ENCODE measurements at regions not wholly inside any gene's neighbourhood (a gene's known extent, or its start where the extent isn't known, plus 50 kb on each side); places are given as distances from the start of the nearest gene placed in this dataset.
"Not testable (repeated sequence)": the region's sequence is repeated elsewhere in the genome, so short reads cannot be mapped to it uniquely, and the experiment has no call there.

DNA sequence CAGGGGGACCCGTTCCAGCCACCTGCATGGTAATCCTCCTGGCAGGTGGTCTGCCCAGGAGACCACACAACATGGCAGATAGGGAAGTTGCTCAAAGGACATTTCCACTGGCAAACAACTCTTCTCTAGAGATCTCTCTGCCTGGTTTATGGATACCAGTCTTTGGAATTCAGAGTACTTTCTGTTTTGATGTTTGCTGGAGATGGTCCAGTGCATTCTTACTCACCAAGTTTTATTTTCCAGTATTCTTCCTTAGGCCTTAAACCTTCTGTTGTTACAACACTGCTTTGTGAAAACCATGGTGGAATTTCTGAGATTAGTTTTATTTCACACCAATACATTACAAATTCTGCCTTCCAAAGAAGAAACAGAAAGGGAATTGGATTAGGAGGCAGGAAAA, 428.3 kb downstream of the FUT8 start:
- no peak for DNase-seq
- CTCF ChIA-PET (ENCODE audit: partially characterized antibody): interaction anchor here (0.7 to 4.0 kb wide), 3 partner anchors 17 to 87 kb away, joined by 3 to 23 read pairs (median 4); no protein-coding TSS in a partner anchor
- no peak overlapping the region for H3K4me3 ChIP-seq (ENCODE audit: low read length in 2 of 2)
- H3K27ac Mint-ChIP-seq: peak overlapping the region in 1 of 7 donors; percentile 46
- intact Hi-C loops (cut with micrococcal nuclease): no loop called here
- H3K27me3 ChIP-seq (ENCODE audit: insufficient read depth, low read length): no peaks in the 10 kb centered on the region
- no peak overlapping the region for H3K27ac ChIP-seq (ENCODE audit: low read depth, low read length)
- H3K4me3 Mint-ChIP-seq: peak overlapping the region in 2 of 8 donors; percentile 25 to 33
- POLR2A ChIA-PET (ENCODE audit: partially characterized antibody): no interaction called here
- H3K27me3 Mint-ChIP-seq: no peaks in the 10 kb centered on the region
- H3K36me3 ChIP-seq (ENCODE audit: insufficient read depth, low read length): no peaks in the 10 kb centered on the region
- peaks cover 69% of the 10 kb centered on the region for H3K4me1 ChIP-seq (ENCODE audit: insufficient read depth, low read length)
- peaks cover 56 to 90% (median 74%) of the 10 kb centered on the region in 4 donors for H3K4me1 Mint-ChIP-seq
- peaks cover 0 to 7% (median 0%) of the 10 kb centered on the region in 8 donors for H3K9me3 Mint-ChIP-seq
- H3K9me3 ChIP-seq (ENCODE audit: control insufficient read depth in 1 of 2, low read length in 2 of 2): no peaks in the 10 kb centered on the region
- H3K36me3 Mint-ChIP-seq: peaks cover 0 to 1% of the 10 kb centered on the region in 2 donors

DNA sequence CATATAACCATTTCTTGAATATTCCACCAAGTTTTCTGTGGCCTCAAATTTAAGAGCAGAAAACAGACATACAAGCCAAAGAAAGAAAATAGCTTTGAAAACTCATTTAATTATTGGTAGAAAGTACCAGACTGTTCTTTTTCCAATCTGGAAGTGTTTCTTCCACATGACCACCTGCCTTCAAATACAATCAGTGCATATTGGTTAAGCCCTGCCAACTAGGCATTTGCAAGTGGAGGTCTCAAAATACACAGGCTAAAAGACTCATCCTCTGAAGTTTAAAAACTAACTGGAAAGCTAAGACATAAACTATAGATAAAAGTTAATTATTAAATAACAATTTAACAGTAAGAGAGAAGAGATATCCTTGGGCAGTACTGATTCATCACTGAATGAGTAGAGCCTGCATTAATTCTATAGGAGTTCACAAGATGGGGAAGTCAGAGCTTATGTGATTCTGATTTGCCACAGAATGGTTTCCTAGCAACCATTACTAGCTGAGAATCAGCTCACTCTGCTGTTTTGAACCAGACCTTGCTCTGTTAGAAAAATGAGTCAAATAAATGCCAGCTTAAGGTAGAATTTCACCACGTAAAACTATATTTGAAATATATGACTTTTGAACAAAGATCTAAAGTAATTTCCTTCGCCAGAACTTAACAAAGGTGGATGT, 433.8 kb downstream of the FUT8 start:
- Histone ChIP-seq H3K27ac (ENCODE audit: low read depth, low read length) (peak overlapping the region; percentile 57), H3K4me3 (ENCODE audit: low read length in 2 of 2) (peak overlapping the region; percentile 30 to 43), H3K4me1 (ENCODE audit: insufficient read depth, low read length) (peaks cover 89% of the 10 kb centered on the region), H3K36me3 (ENCODE audit: insufficient read depth, low read length) (no peaks in the 10 kb centered on the region), H3K9me3 (ENCODE audit: control insufficient read depth in 1 of 2, low read length in 2 of 2) (no peaks in the 10 kb centered on the region), H3K27me3 (ENCODE audit: insufficient read depth, low read length) (no peaks in the 10 kb centered on the region)
- peak overlapping the region; percentile 65 to 90 (median 80) for H3K4me3 Mint-ChIP-seq
- DNase-seq: peak; percentile 52 to 74 (median 69)
- POLR2A ChIA-PET (ENCODE audit: partially characterized antibody): interaction anchor here (1.0 to 3.9 kb wide), 27 partner anchors 9 to 744 kb away, joined by 3 to 102 read pairs (median 9); partner anchors contain the start of genes FUT8 and MAX
- no peaks in the 10 kb centered on the region for H3K36me3 Mint-ChIP-seq
- peaks cover 62 to 92% (median 75%) of the 10 kb centered on the region in 4 donors for H3K4me1 Mint-ChIP-seq
- no peaks in the 10 kb centered on the region for H3K27me3 Mint-ChIP-seq
- no peaks in the 10 kb centered on the region for H3K9me3 Mint-ChIP-seq
- CTCF ChIA-PET (ENCODE audit: partially characterized antibody): interaction anchor here (0.5 to 5.8 kb wide), 18 partner anchors 9 to 682 kb away, joined by 3 to 83 read pairs (median 6); no protein-coding TSS in a partner anchor
- H3K27ac Mint-ChIP-seq: peak overlapping the region; percentile 91 to 98 (median 96)
- intact Hi-C loops (cut with micrococcal nuclease): loop anchor here (2.0 kb wide), 2 partner anchors 14 to 744 kb away; partner anchors contain the start of gene MAX

DNA sequence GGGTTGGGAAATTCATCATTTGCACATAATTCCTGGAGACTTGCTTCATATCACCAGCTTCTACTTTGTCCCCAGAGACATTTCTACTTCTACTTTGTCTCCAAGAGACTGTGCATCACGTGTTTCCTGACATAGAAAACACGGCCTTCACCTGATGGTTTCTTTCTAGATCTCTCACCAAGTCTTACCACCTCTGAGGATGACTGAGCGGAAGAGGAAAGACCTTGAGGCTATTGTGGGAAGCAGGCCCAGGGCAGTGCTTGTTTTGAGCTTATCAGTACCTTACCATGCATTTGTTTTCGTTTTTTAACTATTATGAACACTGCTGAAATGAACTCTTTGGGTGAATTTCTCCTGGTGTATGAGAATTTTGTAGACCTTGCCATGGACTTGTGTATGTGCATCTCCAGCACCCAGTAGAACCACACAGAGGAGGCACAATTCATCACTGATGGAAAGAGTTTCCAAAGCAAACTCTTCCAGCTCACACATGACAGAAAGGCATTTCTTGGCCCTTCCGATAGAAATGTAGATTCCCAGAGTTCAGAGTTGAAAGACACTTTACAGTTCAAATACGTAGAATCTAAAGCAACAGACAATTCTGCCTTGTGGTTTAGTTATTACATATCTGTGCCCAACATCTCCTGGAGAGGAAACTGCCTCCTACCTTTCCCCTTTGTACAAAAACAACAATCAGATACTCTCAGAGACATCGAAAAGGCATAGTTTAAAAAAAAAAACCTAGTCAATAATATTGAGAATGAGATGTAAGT, 434.7 kb downstream of the FUT8 start:
- Mint-ChIP-seq H3K4me1 (peaks cover 64 to 92% (median 79%) of the 10 kb centered on the region in 4 donors), H3K27ac (peak overlapping the region; percentile 91 to 98 (median 96)), H3K27me3 (no peaks in the 10 kb centered on the region), H3K36me3 (no peaks in the 10 kb centered on the region), H3K4me3 (peak overlapping the region; percentile 65 to 90 (median 80)), H3K9me3 (peaks cover 0 to 3% (median 0%) of the 10 kb centered on the region in 8 donors)
- no peaks in the 10 kb centered on the region for H3K36me3 ChIP-seq (ENCODE audit: insufficient read depth, low read length)
- intact Hi-C loops (cut with micrococcal nuclease): loop anchor here (1.0 to 2.0 kb wide), 4 partner anchors 14 to 744 kb away; partner anchors contain the start of gene MAX
- H3K9me3 ChIP-seq (ENCODE audit: control insufficient read depth in 1 of 2, low read length in 2 of 2): no peaks in the 10 kb centered on the region
- ChIA-PET CTCF (ENCODE audit: partially characterized antibody) (interaction anchor here (0.9 to 5.8 kb wide), 16 partner anchors 10 to 683 kb away, joined by 3 to 83 read pairs (median 6); no protein-coding TSS in a partner anchor), POLR2A (ENCODE audit: partially characterized antibody) (interaction anchor here (1.0 to 3.9 kb wide), 27 partner anchors 10 to 745 kb away, joined by 3 to 102 read pairs (median 9); partner anchors contain the start of genes FUT8 and MAX)
- peak; percentile 88 to 93 (median 90) for DNase-seq
- H3K4me1 ChIP-seq (ENCODE audit: insufficient read depth, low read length): peaks cover 98% of the 10 kb centered on the region
- peak overlapping the region; percentile 30 to 43 for H3K4me3 ChIP-seq (ENCODE audit: low read length in 2 of 2)
- no peaks in the 10 kb centered on the region for H3K27me3 ChIP-seq (ENCODE audit: insufficient read depth, low read length)
- peak overlapping the region; percentile 57 for H3K27ac ChIP-seq (ENCODE audit: low read depth, low read length)

DNA sequence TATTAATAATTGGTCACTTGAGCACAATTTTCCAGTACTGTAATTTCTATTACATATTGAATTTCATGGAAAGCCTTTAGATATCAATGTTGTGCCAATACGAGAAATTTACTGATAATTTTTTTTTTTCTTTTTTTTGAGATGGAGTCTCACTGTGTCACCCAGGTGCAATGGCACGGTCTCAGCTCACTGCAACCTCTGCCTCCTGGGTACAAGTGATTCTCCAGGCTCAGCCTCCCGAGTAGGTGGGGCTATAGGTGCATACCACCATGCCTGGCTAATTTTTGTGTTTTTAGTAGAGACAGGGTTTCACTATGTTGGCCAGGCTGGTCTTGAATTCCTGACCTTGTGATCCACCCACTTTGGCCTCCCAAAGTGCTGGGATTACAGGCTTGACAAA, 435.4 kb downstream of the FUT8 start:
- CTCF ChIA-PET (ENCODE audit: partially characterized antibody): interaction anchor here (0.9 to 5.8 kb wide), 6 partner anchors 13 to 436 kb away, joined by 3 to 83 read pairs (median 12); no protein-coding TSS in a partner anchor
- peak overlapping the region in 6 of 8 donors; percentile 46 to 90 (median 81) for H3K4me3 Mint-ChIP-seq
- POLR2A ChIA-PET (ENCODE audit: partially characterized antibody): interaction anchor here (1.7 to 3.9 kb wide), 11 partner anchors 11 to 642 kb away, joined by 9 to 102 read pairs (median 15); partner anchors contain the start of gene FUT8

DNA sequence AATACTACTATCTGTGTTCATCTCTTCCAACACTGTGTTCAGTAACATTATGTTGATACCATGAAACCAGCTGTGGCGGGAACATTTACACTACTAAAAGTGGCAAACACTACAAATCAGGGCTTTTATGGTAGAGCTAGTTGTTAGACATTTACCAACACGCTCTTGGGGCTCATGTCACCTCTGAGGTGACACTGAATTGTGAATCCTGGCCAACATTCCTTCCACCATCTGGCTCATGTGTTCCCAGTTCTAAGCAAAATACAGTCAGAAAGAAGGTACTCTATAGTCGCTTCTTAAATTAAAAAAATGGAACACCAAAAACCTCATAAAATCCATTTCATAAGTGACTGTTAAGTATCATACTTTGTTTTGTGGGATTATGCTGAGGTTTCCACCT, 436.6 kb downstream of the FUT8 start:
- ChIA-PET CTCF (ENCODE audit: partially characterized antibody) (interaction anchor here (1.7 to 4.7 kb wide), 4 partner anchors 12 to 111 kb away, joined by 5 to 27 read pairs (median 14); no protein-coding TSS in a partner anchor), POLR2A (ENCODE audit: partially characterized antibody) (interaction anchor here (1.2 to 3.9 kb wide), 6 partner anchors 12 to 437 kb away, joined by 4 to 33 read pairs (median 7); no protein-coding TSS in a partner anchor)
- no peaks in the 10 kb centered on the region for H3K9me3 ChIP-seq (ENCODE audit: control insufficient read depth in 1 of 2, low read length in 2 of 2)
- Mint-ChIP-seq H3K27ac (peak overlapping the region; percentile 72 to 95 (median 93)), H3K27me3 (no peaks in the 10 kb centered on the region), H3K4me3 (peak overlapping the region in 7 of 8 donors; percentile 39 to 82 (median 70)), H3K9me3 (peaks cover 0 to 7% (median 0%) of the 10 kb centered on the region in 8 donors), H3K4me1 (peaks cover 59 to 89% (median 71%) of the 10 kb centered on the region in 4 donors), H3K36me3 (no peaks in the 10 kb centered on the region)
- H3K36me3 ChIP-seq (ENCODE audit: insufficient read depth, low read length): no peaks in the 10 kb centered on the region
- H3K4me1 ChIP-seq (ENCODE audit: insufficient read depth, low read length): peaks cover 91% of the 10 kb centered on the region
- no peaks in the 10 kb centered on the region for H3K27me3 ChIP-seq (ENCODE audit: insufficient read depth, low read length)
- no peak for DNase-seq
- intact Hi-C loops (cut with micrococcal nuclease): no loop called here
- H3K27ac ChIP-seq (ENCODE audit: low read depth, low read length): no peak overlapping the region
- no peak overlapping the region for H3K4me3 ChIP-seq (ENCODE audit: low read length in 2 of 2)

More for the DNA sequence above, 435.4 kb downstream of the FUT8 start:
- not testable (repeated sequence) for H3K9me3 Mint-ChIP-seq; H3K27me3 Mint-ChIP-seq; H3K4me3 ChIP-seq (ENCODE audit: low read length in 2 of 2); H3K27ac ChIP-seq (ENCODE audit: low read depth, low read length); H3K9me3 ChIP-seq (ENCODE audit: control insufficient read depth in 1 of 2, low read length in 2 of 2); DNase-seq; H3K36me3 ChIP-seq (ENCODE audit: insufficient read depth, low read length); H3K27me3 ChIP-seq (ENCODE audit: insufficient read depth, low read length); H3K36me3 Mint-ChIP-seq
- intact Hi-C loops (cut with micrococcal nuclease): loop anchor here (1.0 to 2.0 kb wide), 4 partner anchors 13 to 745 kb away; partner anchors contain the start of gene MAX
- peaks cover 98% of the 10 kb centered on the region for H3K4me1 ChIP-seq (ENCODE audit: insufficient read depth, low read length)
- Mint-ChIP-seq H3K4me1 (peaks cover 66 to 92% (median 79%) of the 10 kb centered on the region in 4 donors), H3K27ac (peak overlapping the region in 3 of 7 donors; percentile 35 to 98 (median 91))

GRCh38 chr14:65849558-65849957, 437.0 kb downstream of the FUT8 start:
- Histone ChIP-seq H3K27me3 (ENCODE audit: insufficient read depth, low read length) (no peaks in the 10 kb centered on the region), H3K9me3 (ENCODE audit: control insufficient read depth in 1 of 2, low read length in 2 of 2) (no peaks in the 10 kb centered on the region), H3K4me3 (ENCODE audit: low read length in 2 of 2) (no peak overlapping the region), H3K36me3 (ENCODE audit: insufficient read depth, low read length) (no peaks in the 10 kb centered on the region), H3K4me1 (ENCODE audit: insufficient read depth, low read length) (peaks cover 87% of the 10 kb centered on the region), H3K27ac (ENCODE audit: low read depth, low read length) (peak overlapping the region; percentile 45)
- POLR2A ChIA-PET (ENCODE audit: partially characterized antibody): interaction anchor here (1.1 to 3.9 kb wide), 8 partner anchors 11 to 438 kb away, joined by 3 to 33 read pairs (median 6); no protein-coding TSS in a partner anchor
- H3K27me3 Mint-ChIP-seq: no peaks in the 10 kb centered on the region
- H3K4me3 Mint-ChIP-seq: peak overlapping the region in 6 of 8 donors; percentile 31 to 82 (median 68)
- CTCF ChIA-PET (ENCODE audit: partially characterized antibody): interaction anchor here (1.7 to 4.7 kb wide), 4 partner anchors 11 to 110 kb away, joined by 5 to 27 read pairs (median 14); no protein-coding TSS in a partner anchor
- H3K27ac Mint-ChIP-seq: peak overlapping the region; percentile 90 to 95 (median 94)
- H3K9me3 Mint-ChIP-seq: peaks cover 0 to 7% (median 0%) of the 10 kb centered on the region in 8 donors
- intact Hi-C loops (cut with micrococcal nuclease): no loop called here
- peaks cover 0 to 2% of the 10 kb centered on the region in 2 donors for H3K36me3 Mint-ChIP-seq
- H3K4me1 Mint-ChIP-seq: peaks cover 56 to 84% (median 67%) of the 10 kb centered on the region in 4 donors
- no peak for DNase-seq

Data from CD4-positive, alpha-beta memory T cell (primary cell).